Activated CD4-positive, alpha-beta T cell treated with anti-CD3 and anti-CD28 coated beads for 48 hours (primary cell): ENCODE measurements at regions not wholly inside any gene's neighbourhood (a gene's known extent, or its start where the extent isn't known, plus 50 kb on each side); places are given as distances from the start of the nearest gene placed in this dataset.

Experiments
- DNase-seq: peaks from one replicate; pipeline ENCODE4 v3.0.0-alpha.2; 2020

DNA sequence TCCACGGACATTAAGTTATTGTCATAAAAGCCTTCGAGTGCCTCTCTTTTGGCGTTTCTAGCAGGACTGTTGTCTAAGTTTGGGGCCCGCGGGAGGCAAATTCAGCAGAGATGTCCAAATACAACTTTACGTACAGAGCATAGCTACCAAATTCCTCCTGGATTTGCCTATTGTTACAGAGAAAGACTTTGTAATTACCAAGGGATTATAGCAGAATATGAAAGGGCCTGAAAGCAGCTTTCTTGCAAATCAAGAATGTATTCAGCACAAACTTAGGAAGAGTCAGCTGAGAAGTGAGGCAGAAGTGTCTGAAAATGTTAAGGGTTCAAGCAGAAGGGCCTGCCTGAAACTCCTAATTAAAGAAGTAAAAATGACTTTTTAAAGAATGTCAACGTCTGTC lies 1053.5 kb upstream of the TENM3 start:
- DNase-seq: no peak

DNA sequence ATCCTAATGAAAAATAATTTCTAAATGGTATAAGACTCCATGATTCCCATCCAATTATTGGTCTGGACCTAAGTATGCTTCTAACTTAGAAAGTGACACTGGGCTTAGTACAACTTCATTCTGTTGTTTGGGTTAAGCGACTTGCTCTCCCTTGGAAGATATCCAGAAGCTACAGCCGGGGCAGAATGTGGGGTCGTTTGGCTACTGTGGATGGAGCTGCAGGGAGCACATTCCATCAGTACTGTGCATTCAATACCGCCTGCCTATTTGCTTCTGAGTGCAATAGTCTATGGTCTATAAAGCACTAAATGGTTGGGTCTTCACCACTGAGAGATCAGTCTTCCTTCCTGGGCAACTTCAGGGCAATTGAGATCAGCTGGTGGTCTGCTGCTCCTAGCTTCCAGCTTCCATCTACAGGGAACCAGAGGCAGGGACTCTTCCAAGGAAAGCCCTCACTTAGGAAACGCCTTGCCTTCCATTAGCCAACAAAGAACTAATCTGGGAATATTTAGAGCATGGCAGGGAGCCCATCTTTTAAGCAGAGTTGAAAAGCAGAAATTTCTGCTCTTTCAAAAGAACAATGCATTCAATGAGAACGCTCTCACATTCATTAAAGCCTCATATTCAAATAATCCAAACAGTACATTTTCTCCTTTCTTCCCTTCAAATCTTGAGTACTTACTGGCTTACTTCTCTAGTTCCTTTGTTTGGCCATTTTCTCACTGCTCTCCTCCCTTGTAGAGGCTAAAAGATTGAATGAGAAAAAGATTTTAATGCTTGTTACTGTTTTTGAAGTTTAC lies 1049.9 kb upstream of the TENM3 start:
- DNase-seq: no peak

DNA sequence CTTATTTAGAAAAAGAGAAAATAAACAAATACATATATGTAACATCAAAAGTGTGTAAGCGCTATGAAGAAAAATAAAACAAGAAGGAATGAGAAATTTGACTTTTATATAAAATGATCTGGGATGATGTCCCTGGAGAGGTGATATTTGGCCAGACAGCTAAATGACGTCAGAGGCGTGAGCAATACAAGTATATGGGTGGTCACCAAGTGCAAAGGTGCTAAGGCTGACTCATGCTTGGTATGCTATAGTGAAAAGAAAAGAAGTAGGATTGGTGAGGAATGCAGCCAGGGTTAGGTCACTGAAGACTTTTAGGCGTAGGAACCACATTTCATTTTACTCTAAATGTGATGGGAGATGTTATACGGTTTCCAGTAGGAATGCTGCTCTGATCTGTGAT lies 1049.1 kb upstream of the TENM3 start:
- no peak for DNase-seq

DNA sequence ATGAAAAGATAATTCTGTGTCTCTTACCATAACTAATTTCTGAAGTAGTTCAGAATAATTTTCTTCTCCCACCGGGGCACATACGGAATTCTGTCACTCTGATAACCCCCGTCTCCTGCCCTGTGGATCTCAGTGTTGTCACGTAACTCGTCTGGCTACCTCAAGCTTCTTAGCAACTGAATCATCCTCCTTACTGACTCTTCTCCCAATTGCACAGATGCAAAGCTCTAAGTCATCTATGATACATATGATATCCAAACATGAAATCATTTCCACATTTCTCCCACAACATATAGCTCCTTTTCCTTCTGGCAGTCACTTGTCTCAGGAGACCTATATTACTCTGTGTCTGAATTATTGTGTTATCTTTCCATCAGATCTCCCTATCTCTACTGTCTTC lies 1043.1 kb upstream of the TENM3 start:
- DNase-seq: no peak

DNA sequence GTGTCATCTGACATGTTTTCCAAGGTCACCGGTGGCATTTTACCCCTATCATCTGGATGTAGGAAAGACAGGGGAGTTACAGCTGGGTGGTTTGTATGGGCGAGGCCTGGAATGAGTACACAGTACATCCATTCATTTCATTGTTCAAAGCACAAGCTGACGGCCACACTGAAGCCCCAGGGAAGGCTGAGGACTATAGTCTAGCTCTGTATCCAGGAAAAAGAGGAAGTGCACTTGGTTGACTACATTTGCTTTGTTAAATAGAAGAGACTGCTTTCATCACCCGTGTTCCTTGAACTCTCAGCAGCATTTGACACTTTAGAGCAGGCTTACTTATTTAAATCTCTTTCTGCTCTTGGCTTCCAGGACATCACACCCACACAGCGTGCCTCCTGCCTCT lies 1041.0 kb upstream of the TENM3 start:
- DNase-seq: no peak

DNA sequence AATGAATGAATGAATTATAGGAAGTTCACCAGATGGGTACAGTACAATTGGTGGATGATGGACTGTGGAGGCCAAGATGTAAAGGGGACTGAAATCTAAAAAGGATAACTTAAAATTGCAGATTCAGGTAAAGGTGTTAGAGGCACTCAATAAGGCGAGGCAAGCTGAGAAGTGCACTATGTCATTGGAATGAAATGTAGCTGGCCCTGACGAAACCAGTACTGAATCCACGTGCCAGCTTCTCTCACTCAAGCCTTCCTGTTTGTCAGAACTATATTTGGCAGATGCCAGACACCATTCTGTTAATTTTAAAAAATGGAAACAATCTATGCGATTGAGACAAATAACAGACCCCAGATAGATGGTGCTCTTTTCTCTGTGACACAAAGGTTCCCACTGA lies 1039.1 kb upstream of the TENM3 start:
- no peak for DNase-seq

DNA sequence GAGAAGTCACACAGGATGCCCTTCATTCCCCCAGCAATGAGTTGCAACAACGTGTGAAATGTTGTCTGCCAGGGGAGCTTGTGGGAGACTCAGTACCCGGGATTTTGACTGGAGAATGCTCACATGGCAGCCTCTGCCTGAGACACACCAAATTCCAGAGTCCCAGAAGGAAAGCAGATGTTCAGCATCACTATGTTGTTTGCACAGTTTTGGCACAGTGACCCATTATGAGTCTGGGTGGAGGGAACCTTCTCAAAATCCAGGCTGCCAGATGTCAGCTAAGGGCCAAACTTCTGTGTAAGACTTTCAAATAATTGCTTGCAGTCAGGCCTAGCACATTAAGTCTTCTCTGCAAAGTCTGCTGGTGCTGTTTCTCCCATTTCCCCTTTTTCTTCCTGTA lies 1029.7 kb upstream of the TENM3 start:
- DNase-seq: no peak

DNA sequence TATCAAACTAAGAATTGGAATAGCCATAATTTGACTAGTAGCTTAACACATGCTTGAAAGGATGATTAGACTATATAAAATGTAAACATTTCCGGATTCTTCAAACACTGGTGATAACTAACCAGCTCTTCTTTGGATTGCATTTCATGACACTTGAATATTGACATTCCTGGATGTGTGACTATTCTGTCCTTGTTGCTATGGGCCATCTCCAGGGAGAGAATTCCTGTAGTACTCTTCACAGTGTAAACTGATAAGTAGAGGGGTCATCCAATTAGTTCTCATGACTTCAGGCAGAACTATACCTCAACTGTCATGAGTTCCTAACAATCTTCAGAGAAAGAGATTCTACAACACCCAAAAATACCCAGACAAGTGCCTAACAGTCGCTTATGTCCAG lies 1026.7 kb upstream of the TENM3 start:
- DNase-seq: no peak

DNA sequence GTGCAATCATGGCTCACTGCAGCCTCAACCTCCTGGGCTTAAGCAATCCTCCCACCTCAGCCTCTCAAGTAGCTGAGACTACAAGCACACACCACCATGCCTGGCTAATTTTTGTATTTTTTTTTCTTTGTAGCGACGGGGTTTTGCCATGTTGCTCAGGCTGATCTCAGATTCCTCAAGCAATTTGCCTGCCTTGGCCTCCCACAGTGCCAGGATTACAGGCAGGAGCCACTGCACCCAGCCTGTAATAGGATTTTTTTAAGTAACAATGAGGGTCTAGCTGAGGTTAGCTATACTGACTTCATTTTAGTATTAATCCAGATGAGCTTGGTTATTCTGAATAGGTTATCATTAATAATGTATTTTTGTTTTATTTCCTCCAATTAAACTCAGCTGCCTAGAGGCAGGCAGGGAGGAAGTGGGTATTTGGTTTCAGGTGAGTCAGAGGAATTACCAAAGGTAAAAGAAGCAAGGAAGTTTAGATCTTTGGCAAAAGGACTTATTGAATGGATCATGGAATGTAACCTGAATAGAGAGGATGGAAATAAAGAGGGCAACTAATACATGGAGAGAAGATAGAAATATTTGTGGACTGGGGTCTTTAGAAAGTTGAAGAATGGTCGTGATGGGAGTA lies 1023.3 kb upstream of the TENM3 start:
- DNase-seq: no peak

DNA sequence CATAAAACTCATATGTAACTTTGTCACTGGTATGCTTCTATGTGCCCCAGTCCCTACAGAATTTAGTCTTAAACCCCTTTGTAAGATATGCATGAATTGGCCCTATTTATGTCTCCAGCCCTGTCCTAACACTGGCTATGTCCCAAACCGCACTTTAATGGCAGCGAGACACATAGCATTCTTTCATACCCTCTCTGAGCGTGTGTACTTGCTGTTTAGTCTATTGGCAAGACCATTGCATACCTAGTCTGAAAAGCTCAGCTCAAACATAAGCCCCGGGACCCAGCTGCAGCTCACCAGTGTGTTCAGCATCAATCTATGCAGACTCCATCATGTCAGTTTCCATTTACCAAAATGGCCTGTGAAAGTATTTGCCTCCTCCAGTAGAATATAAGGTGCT lies 1018.4 kb upstream of the TENM3 start:
- DNase-seq: no peak

DNA sequence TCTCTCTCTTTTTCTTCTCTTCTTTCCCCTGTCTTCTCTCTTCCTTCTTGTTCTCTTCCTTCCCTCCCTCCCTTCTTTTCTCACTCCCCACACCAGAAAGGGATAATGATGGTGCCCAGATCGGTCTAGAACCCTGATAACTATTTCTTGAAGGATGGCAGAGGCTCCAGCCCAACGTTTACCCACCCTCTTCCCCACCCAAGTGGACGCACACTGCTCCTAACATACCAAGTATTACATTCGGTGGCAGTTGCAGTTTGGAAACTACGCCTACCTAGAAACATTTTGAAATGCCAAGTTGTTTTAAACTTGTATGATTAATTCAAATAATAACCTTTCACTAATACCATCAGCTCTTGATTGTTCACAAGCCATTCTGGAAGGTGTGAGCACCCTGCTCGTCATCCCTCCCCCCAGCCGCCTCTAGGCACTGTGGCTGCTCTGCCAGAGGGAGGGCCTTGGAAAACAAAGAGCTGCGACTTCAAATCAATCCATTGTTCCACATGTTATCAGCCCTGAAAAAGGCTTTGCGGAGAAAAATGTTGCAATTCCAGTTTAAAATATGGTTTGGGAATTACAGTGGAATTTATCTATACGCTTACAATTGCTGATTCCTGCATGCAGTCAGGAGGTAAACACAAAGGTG lies 1017.5 kb upstream of the TENM3 start:
- no peak for DNase-seq

DNA sequence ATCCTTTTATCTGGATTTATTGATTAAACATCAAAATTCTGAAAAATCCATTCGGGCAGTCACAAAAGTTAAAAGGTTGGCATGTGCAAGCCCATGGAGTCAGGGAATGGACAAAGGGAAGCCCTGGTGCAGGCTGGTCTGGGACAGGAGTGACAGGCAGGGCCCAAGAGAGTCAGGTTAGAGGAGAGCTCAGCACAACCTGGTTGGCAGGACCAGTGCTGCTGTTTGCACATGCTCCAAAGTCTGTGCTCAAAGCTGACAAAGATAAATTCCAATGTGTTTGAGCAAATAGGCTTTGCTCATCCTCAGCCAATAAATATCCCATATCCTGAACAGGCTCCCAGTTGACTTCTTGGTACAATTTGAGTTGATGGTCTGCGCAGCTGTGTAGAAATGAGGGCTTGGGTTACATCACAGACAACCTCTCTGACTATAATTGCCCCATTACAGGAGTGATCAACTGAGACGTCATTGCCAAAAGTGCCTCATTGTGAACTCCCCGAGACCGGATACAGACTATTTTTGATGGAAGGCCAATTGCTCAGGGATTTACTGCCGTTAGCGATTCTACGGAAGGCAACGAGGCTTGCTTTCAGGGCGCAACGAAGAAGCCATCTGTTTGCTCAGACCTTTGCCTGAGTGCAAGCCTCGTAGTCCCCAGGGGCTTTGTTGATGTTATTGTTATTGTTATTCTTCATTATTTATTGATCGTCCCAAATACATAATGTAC lies 1008.1 kb upstream of the TENM3 start:
- DNase-seq: no peak

DNA sequence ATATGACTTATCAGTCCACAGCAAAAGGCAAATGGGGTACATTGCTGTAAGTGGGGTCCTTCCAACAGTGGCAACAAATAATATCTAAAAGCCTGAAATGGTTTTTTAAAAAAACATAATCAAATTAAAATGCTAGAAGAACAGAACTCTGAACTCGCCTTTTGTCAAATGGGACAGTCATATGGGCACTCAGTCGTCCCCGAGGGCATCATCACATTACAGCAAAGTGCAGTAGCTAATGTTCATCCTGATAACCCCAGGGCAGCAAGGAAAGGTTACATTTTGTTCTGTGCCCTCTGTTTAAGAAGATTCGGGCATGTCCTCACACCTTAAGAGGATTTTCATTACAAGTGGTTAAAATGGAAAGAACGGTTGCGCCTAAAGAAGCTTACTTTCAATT lies 997.9 kb upstream of the TENM3 start:
- no peak for DNase-seq

DNA sequence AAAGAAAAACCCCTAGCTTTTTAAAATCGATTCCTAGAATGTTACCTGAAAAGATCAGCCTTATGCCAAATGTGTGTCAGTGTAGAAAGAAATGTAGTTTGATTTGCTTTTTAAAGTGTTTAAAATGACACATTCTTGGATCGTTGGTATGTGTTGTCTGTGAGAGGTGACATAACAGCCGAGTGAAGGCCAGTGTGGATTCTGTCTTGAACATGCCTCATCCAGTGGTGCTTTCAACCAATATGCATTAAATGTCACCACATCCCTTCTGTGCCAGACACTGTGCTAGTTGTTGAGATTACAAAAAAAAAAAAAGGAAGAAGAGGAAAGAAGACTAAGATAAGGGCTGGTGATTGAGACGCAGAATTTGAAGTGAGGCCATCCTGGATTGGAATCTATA lies 994.2 kb upstream of the TENM3 start:
- no peak for DNase-seq

DNA sequence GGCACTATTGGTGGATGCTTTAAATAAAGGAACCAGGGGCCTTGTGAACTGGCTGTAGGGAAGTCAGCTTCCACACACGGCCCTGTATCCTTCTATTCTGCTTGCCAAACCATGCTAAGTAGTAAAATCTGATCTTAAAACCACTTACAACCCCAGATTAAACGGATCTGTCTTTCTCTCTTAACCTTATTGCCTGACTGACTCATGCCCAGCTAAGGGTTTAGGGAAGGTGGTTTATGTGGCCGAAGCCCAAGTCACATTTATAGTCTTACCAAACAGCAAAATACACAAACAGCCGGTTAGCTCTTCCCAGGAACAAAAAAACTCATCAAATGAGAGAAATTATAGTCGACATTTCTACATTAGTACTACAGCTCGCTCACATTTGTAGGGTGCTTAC lies 988.4 kb upstream of the TENM3 start:
- DNase-seq: no peak

DNA sequence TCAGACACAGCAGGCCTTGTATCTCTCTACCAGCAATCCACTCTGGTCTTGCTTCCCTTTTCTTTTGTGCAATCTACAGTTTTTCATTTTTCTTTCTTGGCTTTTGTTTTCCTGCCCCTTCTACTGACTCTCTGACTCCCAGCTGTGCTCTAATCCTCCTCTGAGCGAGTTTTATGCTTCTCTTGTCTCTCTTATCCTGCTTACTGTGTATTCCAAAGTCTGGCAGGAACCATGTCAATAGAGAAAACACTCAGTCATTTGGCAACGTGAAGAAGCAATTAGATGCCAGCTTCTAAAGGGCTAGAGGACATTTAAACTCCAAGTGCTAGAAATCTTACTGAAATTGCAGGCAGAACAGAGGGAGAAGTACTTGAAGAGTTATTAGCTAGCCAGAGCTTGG lies 984.6 kb upstream of the TENM3 start:
- DNase-seq: no peak

DNA sequence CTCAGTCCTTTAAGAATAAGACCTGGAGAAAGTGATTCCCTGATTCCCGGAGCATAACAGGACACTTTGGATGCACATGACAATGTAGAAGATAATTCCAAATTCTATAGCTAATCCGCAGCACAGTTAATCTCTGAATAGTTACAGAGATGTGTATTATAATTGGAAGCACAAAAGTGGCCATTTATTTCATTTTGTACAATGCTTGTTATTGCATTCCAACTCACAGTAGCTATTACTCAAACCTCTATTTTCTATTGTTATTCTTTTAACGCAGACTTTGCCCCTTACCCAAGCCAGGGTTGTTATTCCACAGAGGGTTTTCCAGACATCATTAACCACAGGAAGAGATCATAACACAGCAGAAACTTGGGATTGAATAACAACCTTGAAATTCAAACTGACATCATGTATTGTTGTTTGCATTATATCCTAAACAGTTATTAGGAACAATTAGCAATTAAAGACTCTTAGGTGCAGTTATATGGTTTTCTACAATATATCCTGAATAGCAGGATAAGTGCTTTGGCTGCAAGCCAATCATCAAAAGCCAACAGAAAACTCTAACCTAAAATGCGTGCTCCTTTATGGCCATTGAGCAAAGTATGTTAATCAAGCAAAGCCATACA lies 984.0 kb upstream of the TENM3 start:
- no peak for DNase-seq

DNA sequence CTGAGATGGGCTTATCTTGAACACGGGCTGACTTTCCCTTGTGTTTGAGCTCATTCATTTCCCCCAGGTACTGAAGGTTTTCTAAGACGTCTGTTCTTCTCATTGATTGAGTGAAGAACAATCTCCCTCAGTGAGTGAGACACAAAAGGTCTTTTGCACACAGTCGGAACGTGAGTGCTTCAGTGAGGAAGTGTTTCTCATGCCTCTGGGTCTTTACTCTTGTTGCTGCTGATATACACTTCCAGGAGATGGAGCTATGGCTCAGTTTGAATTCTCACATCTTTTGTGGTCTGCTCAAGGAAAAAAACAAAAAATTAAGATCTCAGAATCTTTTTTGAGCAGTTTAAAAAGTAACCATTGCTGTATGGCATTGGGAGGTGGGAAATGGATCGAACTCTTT lies 981.9 kb upstream of the TENM3 start:
- no peak for DNase-seq

DNA sequence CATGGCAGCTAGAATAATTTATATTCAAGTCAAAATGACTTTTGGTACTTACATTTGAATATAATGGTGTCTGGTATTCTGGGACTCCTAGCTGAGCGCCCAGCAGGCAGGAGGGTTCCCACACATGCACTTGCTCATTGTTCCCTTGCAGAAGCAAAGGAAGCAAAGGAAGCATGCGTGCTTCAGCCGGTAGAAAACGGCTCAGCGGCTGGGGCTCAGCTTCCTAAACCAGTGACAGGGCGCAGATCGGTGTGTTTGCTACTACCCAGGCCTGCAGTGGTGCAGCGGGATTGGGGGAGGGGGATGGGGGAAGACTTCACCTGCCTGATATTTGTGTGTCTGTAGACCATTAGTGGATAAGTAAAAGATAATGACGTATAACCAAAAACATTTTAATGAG lies 978.3 kb upstream of the TENM3 start:
- DNase-seq: no peak

DNA sequence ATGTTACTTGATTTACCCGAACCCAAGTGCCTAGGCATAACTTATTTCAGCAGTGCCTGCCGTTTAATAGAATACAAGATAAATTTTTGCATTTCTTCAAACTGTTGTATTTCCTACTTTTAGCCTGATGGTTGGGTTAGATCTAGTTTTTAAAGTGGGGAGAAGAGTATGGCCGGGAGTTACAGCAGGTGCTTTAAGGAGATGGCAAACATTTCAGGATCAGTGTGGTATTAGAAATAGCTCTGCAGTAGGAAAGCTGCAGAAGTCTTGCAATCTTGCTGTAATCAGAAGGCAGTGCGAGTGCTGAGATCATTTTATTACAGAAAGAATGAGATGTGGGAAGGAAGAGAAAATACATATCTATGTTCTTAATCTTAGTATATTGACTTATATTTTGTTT lies 977.8 kb upstream of the TENM3 start:
- no peak for DNase-seq

DNA sequence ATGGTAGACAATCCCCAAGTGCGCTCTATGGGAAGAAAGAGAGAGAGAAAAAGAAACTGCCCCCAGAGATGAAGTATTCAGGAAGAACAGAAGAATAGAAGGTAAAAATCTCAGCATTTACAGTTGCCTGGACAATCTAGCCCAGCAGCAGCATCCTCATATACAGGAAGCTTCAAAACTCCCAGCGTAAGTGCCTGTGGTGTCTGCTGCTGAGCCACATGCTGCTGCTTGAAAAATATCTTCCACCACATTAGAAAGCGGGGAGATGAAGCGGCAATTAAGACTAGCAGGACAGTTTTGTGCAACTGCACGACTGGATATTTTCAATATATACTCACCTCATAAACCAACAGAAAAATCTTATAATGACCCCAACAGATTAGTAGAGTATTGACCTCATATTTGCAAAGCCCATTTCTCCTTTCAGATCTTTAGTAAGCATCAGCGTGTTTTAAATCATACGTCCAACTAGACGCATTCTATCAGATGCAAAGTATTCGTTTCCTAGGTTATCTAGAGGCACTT lies 972.0 kb upstream of the TENM3 start:
- no peak for DNase-seq

DNA sequence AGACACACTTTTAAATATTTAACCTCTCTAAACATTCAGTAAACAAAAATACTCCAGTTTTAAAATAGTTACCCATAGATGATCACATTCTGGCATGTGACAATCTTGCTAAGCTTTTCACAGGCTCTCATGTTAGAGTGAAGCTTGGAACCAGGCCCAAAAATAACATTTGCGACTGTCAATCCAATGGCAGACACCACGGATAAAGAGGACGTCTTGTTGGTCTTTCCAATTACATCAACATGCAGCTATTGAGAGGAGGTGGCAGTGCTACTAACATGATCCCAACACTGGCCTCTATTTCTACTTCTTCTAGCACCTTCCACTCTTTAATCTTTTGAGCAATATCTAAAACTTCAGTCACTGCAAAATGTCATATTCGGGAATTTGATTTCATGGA lies 970.8 kb upstream of the TENM3 start:
- DNase-seq: no peak

DNA sequence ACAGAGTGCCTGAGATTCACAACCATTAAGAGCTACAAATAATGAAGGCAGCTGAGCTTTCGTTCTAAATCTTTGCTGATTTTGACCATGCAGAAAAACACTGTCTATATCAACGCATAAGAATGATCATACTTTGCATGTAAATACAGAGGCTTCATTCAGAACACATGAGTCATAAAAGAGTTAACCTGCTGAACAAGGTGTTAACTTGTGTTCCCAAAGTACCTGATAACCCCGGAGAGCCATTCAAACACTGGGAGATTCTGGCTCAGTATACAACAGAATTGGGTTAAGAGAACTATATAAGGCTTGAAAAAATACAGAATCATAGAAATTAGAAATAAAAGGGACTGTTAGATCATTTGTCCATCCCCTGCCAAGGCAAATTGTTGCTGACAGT lies 964.3 kb upstream of the TENM3 start:
- DNase-seq: no peak
